Right kidney (tissue), 1 donor: ENCODE measurements at regions not wholly inside any gene's neighbourhood (a gene's known extent, or its start where the extent isn't known, plus 50 kb on each side); places are given as distances from the start of the nearest gene placed in this dataset.

Experiments used
- DNase-seq: peaks from one replicate; pipeline ENCODE4 v3.0.0-alpha.2; 2016

DNA sequence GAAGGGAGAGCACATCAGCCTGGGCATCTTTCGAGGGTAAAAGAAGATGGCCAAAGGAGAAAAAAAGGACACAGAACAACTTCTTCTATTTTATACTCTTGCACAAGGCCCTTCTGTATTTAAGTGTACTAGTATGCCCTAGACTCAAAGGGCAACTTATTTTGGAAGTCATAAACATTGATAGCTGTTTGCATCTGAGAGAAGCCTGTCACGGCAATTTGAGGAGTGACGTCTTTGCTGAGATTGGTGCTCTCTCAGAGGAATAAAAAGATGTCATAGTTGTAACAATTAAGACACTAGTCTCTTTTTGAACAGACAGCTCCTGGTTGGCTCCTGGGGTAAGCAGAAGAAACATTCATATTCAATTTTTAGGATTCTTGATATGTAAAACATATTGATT lies 260.4 kb upstream of the TTC14 start:
- no peak for DNase-seq

DNA sequence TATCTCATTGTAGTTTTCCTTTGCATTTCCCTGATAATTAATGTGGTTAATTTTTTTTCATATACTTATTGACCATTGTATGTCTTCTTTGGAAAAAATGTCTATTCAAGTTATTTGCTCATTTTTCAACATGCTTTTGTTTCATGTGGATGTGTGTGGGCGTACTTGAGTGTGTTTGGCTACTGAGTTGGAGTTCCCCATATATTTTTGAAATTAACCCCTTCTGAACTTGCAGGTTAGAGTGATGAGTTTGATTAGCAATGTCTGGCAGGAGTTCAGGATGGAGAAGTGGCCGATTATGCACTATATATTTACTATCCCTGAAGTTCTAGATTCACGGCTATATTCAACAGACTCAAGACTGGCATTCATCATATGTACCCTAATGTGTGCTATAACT lies 250.4 kb upstream of the TTC14 start:
- no peak for DNase-seq

DNA sequence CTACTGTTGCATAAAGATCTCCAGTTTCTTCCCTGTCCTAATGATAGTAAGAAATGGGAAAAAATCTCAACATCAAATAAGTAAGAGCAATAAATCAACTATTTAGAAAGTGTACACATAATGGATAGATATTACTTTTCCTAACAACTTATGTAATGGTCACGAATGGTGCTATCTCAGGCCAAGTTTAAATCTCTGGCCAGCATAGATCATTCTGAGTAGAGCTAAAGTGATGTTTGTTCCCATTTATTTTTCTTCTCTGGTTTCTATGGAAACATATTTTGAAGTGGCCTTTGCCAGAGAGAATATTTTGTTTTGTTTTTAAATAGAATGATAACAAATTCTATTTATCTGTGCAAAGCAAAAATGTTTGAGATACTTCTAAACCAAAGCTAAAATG lies 249.7 kb upstream of the TTC14 start:
- DNase-seq = no peak

GRCh38 chr3:180354214-180354613 lies 247.7 kb upstream of the TTC14 start:
- no peak for DNase-seq

GRCh38 chr3:180358179-180358578 lies 243.8 kb upstream of the TTC14 start:
- no peak for DNase-seq

GRCh38 chr3:180359061-180359952 lies 242.7 kb upstream of the TTC14 start:
- DNase-seq = no peak

DNA sequence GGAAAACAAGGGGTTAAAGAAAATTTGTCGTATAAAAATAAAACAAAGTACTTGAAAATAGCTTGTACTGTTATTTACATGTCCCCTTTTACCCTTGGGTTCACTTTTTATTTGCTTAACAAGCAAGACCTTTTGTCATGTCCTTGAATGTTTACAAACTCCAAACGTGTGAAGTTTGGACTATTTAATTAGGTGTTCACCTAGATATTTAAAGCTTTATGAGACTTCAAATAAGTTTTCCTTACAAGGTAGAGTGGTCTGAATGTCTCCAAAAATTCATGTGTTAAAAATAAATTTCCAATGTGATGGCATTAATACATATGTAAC lies 242.0 kb upstream of the TTC14 start:
- DNase-seq = no peak

DNA sequence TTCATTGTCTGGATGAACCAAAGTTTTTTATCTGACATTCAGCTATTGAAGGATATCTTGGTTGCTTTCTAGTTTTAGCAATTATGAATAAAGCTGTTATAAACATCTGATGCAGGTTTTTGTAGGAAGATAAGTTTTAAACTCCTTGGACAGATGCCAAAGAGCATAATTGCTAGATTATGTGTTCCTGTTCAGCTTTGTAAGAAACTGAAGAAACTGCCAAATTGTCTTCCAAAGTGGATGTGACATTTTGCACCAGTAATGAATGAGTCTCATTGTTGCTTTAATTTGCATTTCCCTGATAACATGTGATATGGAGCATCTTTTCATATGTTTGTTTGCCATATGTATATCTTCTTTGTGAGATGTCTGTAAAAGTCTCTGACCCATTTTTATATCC lies 239.9 kb upstream of the TTC14 start:
- no peak for DNase-seq

GRCh38 chr3:180375831-180376230 lies 226.1 kb upstream of the TTC14 start:
- DNase-seq = no peak

DNA sequence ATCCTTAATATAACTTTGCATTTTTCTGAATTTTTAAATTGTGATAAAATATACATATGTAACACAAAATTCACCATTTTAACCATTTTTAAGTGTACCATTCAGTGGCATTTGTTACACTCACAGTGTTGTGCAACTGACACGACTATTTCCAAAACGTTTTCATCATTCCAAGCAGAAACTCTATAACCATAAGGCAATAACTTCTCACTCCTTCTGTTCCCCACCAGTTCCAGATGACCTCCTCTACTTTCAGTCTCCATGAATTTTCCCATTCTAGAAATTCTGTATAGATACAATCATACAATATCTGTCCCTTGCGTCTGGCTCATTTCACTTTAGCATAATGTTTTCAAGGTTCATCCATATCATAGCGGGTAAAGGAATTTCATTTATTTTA lies 223.5 kb upstream of the TTC14 start:
- DNase-seq = no peak

- no peak for DNase-seq
These were observed 219.3 kb upstream of the TTC14 start for GRCh38 chr3:180382638-180383180.

DNA sequence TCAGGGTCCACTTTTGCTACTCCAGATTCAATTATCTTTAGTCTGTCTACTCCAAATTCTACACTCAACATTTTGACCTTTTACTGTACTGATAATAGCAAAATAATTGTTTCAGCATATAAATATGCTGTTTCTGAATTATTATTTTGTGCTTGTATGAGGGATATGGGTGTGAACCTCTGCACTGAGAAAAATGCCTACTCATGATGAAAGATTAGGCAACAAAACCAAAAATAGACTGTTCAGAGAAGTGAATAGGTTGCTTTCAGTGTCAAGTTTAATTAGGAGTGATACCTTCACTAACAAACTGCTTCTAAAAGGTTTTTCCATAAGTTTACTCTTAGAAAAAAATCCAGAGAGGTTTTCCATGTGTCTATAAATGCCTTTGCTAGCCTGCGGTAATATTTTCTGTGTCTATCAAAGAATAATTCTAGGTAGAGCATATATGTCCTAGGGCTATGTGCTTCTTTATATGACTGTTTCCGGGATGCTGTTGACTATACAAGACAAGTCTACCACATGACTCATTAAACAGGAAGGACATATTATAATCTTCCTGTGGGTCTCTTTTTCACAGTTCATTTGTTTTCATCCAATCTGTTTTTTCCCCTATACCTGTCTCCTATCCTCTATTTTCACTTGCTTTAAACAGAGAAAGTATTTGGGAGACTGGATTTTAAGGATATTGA lies 218.5 kb upstream of the TTC14 start:
- no peak for DNase-seq

DNA sequence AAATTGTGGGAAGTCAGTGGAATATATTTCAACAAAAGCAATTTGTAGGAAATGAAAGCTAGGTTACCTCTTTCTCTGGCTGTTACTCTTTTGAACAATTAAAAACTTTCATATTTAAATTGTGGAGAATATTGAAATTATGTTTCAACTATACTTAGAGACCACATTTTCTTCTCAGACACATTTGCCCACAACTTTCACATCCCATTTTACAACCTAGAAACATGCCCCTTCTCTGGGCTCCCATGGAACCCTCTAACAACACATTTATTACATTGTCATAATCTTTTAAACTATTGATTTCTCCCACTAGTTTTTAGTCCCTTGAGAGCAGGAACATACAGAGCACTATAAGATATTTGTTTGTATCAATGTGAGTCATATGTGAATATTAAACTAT lies 211.7 kb upstream of the TTC14 start:
- no peak for DNase-seq

DNA sequence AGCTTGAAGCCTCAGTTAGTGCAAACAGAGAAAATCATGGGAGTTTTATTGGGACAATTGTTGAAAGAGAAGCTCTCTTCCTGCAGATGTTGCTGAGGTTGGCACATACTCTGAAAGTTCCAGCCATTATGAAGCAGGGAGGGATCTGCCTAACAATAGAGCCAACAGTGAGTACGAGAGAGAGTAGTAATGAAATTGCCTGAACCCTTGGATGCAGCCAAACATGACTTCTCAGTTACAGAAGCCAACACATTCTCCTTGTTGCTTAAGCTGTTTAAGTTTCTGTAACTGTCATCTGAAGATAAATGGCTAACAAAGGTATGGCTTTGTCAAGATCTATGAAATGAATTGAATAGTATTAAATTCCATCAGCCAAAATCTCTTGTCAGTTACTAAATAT lies 211.0 kb upstream of the TTC14 start:
- no peak for DNase-seq

- no peak for DNase-seq
These were observed 200.7 kb upstream of the TTC14 start for GRCh38 chr3:180401226-180401625.

GRCh38 chr3:180402471-180403073 lies 199.4 kb upstream of the TTC14 start:
- no peak for DNase-seq

DNA sequence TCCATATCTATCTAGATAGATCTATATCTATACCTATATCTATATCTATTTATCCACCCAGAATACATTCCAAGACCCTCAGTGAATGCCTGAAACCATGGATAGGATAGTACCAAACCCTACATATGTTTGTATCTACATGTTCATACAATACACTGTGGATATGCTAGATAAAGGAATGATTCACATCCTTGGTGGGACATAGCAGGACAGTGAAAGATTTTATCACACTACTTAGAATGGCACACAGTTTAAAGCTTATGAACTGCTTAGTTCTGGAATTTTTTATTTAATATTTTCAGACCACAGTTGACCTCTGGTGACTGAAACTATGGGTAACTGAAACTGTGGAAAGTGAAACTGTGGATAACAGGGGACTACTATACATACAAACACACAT lies 198.8 kb upstream of the TTC14 start:
- no peak for DNase-seq

- no peak for DNase-seq
These were observed 193.3 kb upstream of the TTC14 start for GRCh38 chr3:180408654-180409053.

- DNase-seq = no peak
These were observed 192.8 kb upstream of the TTC14 start for GRCh38 chr3:180409170-180409569.

DNA sequence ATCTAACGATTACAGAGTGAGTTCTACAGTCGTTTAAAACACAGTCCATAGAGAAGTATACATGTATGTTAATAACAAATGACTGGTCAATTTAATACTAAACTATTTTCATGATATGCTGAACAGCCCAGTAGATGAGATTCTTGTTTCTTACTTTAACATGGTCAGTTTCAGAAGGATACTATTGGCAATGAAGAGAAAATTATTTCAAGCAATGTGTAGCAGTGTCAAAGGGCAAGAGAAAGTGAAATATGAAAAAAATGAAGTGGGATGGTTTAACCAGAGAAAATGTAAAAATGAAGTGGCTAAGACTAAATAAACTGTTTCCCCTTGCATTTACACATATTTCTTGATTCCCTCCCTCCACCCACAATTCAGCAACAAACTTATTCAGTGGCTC lies 192.1 kb upstream of the TTC14 start:
- DNase-seq = no peak

- DNase-seq = no peak
These were observed 187.8 kb upstream of the TTC14 start for GRCh38 chr3:180414157-180414556.

- no peak for DNase-seq
These were observed 185.8 kb upstream of the TTC14 start for GRCh38 chr3:180416111-180416594.

DNA sequence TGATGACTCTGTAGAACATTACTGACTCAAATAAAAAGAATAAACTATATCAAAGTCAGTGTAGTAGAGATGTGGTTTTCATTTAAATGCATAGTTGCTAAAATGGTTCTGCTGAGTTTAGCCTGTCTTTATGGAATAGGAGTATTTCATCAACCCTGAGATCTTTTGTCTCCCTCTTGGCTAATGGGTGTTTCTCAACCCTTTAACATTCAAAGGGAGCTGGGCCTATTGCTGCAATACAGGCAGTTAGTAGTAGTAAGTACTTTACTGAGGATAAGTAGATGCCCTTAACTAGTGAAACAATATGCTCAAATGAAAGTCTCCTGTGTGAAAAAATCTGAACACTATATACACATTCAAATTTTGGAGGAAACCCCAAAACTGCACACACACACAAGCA lies 184.7 kb upstream of the TTC14 start:
- DNase-seq = no peak
